HEK293 (cell line): ENCODE measurements at regions not wholly inside any gene's neighbourhood (a gene's known extent, or its start where the extent isn't known, plus 50 kb on each side); places are given as distances from the start of the nearest gene placed in this dataset.

Source experiments
- TF ChIP-seq, protein P1 (sequence below): fragments of 450-650 bp; formaldehyde crosslinking; IDR thresholded peaks from 2 replicates; pipeline ENCODE4 v1.5.1; 2016; ENCODE audit warnings: missing biosample characterization, missing genetic modification characterization, borderline replicate concordance
- TF ChIP-seq, protein P2 (sequence below): fragments of 450-650 bp; formaldehyde crosslinking; IDR thresholded peaks from 2 replicates; pipeline ENCODE4 v1.5.1; 2016; ENCODE audit warnings: missing biosample characterization, missing genetic modification characterization

DNA sequence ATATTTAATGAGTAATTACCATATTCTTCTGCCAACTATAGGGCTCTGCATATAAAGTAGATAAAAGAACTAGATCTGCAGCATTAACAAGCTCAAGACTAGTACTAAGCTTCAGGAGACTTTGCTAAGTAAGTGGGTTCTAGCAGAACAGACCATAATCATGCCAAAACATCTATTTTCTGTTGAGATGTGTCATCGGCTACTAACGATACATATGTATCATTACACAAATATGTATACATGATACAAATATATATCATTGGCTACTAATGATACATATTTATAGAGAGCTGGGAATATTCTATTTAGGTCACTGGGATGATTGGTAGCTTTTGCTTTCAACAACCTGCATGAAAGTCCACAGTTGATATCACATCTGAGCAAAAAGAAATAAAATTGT is 185.8 kb upstream of the DCBLD2 start:
- TF ChIP-seq, protein P1, sequence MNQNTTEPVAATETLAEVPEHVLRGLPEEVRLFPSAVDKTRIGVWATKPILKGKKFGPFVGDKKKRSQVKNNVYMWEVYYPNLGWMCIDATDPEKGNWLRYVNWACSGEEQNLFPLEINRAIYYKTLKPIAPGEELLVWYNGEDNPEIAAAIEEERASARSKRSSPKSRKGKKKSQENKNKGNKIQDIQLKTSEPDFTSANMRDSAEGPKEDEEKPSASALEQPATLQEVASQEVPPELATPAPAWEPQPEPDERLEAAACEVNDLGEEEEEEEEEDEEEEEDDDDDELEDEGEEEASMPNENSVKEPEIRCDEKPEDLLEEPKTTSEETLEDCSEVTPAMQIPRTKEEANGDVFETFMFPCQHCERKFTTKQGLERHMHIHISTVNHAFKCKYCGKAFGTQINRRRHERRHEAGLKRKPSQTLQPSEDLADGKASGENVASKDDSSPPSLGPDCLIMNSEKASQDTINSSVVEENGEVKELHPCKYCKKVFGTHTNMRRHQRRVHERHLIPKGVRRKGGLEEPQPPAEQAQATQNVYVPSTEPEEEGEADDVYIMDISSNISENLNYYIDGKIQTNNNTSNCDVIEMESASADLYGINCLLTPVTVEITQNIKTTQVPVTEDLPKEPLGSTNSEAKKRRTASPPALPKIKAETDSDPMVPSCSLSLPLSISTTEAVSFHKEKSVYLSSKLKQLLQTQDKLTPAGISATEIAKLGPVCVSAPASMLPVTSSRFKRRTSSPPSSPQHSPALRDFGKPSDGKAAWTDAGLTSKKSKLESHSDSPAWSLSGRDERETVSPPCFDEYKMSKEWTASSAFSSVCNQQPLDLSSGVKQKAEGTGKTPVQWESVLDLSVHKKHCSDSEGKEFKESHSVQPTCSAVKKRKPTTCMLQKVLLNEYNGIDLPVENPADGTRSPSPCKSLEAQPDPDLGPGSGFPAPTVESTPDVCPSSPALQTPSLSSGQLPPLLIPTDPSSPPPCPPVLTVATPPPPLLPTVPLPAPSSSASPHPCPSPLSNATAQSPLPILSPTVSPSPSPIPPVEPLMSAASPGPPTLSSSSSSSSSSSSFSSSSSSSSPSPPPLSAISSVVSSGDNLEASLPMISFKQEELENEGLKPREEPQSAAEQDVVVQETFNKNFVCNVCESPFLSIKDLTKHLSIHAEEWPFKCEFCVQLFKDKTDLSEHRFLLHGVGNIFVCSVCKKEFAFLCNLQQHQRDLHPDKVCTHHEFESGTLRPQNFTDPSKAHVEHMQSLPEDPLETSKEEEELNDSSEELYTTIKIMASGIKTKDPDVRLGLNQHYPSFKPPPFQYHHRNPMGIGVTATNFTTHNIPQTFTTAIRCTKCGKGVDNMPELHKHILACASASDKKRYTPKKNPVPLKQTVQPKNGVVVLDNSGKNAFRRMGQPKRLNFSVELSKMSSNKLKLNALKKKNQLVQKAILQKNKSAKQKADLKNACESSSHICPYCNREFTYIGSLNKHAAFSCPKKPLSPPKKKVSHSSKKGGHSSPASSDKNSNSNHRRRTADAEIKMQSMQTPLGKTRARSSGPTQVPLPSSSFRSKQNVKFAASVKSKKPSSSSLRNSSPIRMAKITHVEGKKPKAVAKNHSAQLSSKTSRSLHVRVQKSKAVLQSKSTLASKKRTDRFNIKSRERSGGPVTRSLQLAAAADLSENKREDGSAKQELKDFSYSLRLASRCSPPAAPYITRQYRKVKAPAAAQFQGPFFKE, result no peak
- TF ChIP-seq, protein P2, sequence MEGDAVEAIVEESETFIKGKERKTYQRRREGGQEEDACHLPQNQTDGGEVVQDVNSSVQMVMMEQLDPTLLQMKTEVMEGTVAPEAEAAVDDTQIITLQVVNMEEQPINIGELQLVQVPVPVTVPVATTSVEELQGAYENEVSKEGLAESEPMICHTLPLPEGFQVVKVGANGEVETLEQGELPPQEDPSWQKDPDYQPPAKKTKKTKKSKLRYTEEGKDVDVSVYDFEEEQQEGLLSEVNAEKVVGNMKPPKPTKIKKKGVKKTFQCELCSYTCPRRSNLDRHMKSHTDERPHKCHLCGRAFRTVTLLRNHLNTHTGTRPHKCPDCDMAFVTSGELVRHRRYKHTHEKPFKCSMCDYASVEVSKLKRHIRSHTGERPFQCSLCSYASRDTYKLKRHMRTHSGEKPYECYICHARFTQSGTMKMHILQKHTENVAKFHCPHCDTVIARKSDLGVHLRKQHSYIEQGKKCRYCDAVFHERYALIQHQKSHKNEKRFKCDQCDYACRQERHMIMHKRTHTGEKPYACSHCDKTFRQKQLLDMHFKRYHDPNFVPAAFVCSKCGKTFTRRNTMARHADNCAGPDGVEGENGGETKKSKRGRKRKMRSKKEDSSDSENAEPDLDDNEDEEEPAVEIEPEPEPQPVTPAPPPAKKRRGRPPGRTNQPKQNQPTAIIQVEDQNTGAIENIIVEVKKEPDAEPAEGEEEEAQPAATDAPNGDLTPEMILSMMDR, result no peak
